ENCODE measurements at regions not wholly inside any gene's neighbourhood (a gene's known extent, or its start where the extent isn't known, plus 50 kb on each side); places are given as distances from the start of the nearest gene placed in this dataset.

DNA sequence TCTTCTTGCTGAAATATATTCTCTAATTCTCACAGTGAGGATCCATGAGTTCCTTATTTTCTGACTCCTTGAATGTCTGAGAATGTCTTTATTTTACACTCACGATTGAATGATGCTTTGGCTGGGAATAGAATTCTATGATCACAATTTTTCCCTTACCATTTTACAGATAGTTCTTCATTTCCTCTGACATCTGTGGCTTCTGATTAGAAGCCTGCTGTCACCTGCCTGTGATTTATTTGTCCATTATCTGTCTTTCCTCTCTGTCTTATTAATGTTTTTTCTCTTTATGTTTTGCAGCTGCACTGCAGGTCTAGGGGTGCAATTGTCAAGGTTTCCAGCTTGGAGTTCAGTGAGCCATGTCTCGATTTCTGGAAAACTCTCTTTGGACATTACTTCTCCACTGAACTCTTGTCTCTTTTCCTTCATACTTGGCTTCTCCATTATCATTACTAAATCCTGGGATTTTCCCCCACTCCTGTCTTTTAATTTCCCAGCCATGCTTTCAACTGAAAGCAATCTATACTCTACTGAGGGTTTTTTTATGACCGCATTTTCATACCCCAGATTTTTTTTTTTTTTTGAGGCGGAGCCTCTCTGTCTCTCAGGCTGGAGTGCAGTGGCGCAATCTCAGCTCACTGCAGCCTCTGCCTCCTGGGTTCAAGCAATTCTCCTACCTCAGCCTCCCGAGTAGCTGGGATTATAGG is 85.8 kb upstream of the PRNP start:
- TF ChIP-seq ZFP36 (IDR thresholded peaks at IDR 0.05; ENCODE audit: borderline replicate concordance, partially characterized antibody) (no peak), RARB (CRISPR knock-in tag; IDR thresholded peaks at IDR 0.05) (no peak), POLR2A (IDR thresholded peaks at IDR 0.05; ENCODE audit: low read length) (no peak), EHMT2 (IDR thresholded peaks at IDR 0.05; ENCODE audit: low read depth) (no peak), KDM1A (IDR thresholded peaks at IDR 0.05; ENCODE audit: low read depth) (no peak), EP300 (IDR thresholded peaks at IDR 0.05) (no peak), BHLHE40 (IDR thresholded peaks at IDR 0.05; ENCODE audit: low read depth, low read length) (no peak), CEBPB (IDR thresholded peaks at IDR 0.05) (no peak)
- TF ChIP-seq, protein P1, sequence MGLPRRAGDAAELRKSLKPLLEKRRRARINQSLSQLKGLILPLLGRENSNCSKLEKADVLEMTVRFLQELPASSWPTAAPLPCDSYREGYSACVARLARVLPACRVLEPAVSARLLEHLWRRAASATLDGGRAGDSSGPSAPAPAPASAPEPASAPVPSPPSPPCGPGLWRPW (IDR thresholded peaks at IDR 0.05), result no peak
- TF ChIP-seq, protein P2, sequence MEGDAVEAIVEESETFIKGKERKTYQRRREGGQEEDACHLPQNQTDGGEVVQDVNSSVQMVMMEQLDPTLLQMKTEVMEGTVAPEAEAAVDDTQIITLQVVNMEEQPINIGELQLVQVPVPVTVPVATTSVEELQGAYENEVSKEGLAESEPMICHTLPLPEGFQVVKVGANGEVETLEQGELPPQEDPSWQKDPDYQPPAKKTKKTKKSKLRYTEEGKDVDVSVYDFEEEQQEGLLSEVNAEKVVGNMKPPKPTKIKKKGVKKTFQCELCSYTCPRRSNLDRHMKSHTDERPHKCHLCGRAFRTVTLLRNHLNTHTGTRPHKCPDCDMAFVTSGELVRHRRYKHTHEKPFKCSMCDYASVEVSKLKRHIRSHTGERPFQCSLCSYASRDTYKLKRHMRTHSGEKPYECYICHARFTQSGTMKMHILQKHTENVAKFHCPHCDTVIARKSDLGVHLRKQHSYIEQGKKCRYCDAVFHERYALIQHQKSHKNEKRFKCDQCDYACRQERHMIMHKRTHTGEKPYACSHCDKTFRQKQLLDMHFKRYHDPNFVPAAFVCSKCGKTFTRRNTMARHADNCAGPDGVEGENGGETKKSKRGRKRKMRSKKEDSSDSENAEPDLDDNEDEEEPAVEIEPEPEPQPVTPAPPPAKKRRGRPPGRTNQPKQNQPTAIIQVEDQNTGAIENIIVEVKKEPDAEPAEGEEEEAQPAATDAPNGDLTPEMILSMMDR (IDR thresholded peaks at IDR 0.05), result no peak
- TF ChIP-seq, protein P3, sequence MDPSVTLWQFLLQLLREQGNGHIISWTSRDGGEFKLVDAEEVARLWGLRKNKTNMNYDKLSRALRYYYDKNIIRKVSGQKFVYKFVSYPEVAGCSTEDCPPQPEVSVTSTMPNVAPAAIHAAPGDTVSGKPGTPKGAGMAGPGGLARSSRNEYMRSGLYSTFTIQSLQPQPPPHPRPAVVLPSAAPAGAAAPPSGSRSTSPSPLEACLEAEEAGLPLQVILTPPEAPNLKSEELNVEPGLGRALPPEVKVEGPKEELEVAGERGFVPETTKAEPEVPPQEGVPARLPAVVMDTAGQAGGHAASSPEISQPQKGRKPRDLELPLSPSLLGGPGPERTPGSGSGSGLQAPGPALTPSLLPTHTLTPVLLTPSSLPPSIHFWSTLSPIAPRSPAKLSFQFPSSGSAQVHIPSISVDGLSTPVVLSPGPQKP (IDR thresholded peaks at IDR 0.05; ENCODE audit: low read depth, low read length), result no peak

All from A549 (cell line).